ENCODE measurements at regions not wholly inside any gene's neighbourhood (a gene's known extent, or its start where the extent isn't known, plus 50 kb on each side); places are given as distances from the start of the nearest gene placed in this dataset.

DNA sequence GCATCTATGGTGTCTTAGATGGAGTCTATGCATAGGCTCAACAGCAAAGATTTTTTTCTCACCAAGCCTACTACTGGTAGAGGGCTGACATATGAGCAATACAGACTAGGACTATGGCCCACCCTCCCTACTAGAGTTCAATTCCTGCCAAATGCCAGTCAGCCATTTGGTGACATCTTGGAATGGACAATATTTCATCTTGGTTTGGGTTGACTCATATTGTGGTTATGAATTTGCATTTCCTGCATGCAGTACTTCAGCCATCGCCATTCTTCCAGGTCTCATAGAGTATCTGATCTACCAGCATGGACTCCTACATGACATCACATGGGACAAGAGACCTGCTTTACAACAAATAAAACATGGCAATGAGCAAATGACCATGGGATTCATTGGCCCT is 778.1 kb upstream of the SOX9 start:
- TF ChIP-seq POLR2AphosphoS5 (IDR thresholded peaks at IDR 0.05; ENCODE audit: borderline replicate concordance, low read depth, low read length) (no peak), EZH2 (IDR thresholded peaks at IDR 0.05) (no peak), FOXP2 (optimal IDR thresholded peaks at IDR 0.05; ENCODE audit: control extremely low read depth, extremely low read length, insufficient read depth) (no peak)
